DND-41 (cell line): ENCODE measurements at regions not wholly inside any gene's neighbourhood (a gene's known extent, or its start where the extent isn't known, plus 50 kb on each side); places are given as distances from the start of the nearest gene placed in this dataset.

Experiments used
- ATAC-seq: fragments of 200-7000 bp; cut with Tn5 transposase; 3 replicates; pipeline ENCODE4 v1.9.1; 2021; ENCODE audit warnings: low read depth; ENCODE audit not compliant: insufficient read depth
- DNase-seq: peaks from one replicate; pipeline ENCODE4 v3.0.0-alpha.2; 2020
- H2AFZ ChIP-seq: 2 replicates; pipeline ENCODE4 v1.6.0; 2012; ENCODE audit warnings: low read depth, low read length
- H3K27ac ChIP-seq: 2 replicates; pipeline ENCODE4 v1.5.1; 2012; ENCODE audit warnings: low read length, inconsistent platforms
- H3K27me3 ChIP-seq: fragments of 200-600 bp; sonication (generic); 2 replicates; pipeline ENCODE4 v1.6.0; 2012; ENCODE audit warnings: low read length, mild to moderate bottlenecking, inconsistent platforms; ENCODE audit not compliant: insufficient read depth, poor library complexity
- H3K36me3 ChIP-seq: 2 replicates; pipeline ENCODE4 v1.5.1; 2012; ENCODE audit warnings: low read length, inconsistent platforms; ENCODE audit not compliant: insufficient read depth
- H3K4me1 ChIP-seq: 2 replicates; pipeline ENCODE4 v1.5.1; 2012; ENCODE audit warnings: mild to moderate bottlenecking, low read length; ENCODE audit not compliant: insufficient read depth
- H3K4me2 ChIP-seq: 2 replicates; pipeline ENCODE4 v1.6.0; 2012; ENCODE audit warnings: mild to moderate bottlenecking, moderate library complexity, low read length, inconsistent platforms; ENCODE audit not compliant: insufficient read depth
- H3K4me3 ChIP-seq, 2 experiments: fragments of 200-600 bp in 1 of 2; shearing (Covaris generic) in 1 of 2; 2 replicates each; pipeline ENCODE4 v1.5.1; 2012 to 2016; ENCODE audit warnings: inconsistent platforms in 2 of 2, low read length in 2 of 2, mild to moderate bottlenecking in 2 of 2, low read depth in 1 of 2, moderate library complexity in 1 of 2
- H3K79me2 ChIP-seq: 2 replicates; pipeline ENCODE4 v1.6.0; 2012; ENCODE audit warnings: low read length, inconsistent platforms; ENCODE audit not compliant: insufficient read depth
- H3K9ac ChIP-seq: 2 replicates; pipeline ENCODE4 v1.6.0; 2012; ENCODE audit warnings: low read depth, mild to moderate bottlenecking, inconsistent platforms, low read length, moderate library complexity
- H3K9me3 ChIP-seq: 2 replicates; pipeline ENCODE4 v1.5.1; 2012; ENCODE audit warnings: low read length, moderate library complexity, mild to moderate bottlenecking, inconsistent platforms; ENCODE audit not compliant: insufficient read depth, severe bottlenecking
- H4K20me1 ChIP-seq: 2 replicates; pipeline ENCODE4 v1.6.0; 2012; ENCODE audit warnings: low read length; ENCODE audit not compliant: insufficient read depth
- EZH2 ChIP-seq: IDR thresholded peaks from 3 replicates; pipeline ENCODE4 v1.6.1; 2012; ENCODE audit warnings: borderline replicate concordance, low read depth, mild to moderate bottlenecking, moderate library complexity, low read length, inconsistent platforms; ENCODE audit not compliant: severe bottlenecking
- TF ChIP-seq, protein P1 (sequence below): IDR thresholded peaks from 2 replicates; pipeline ENCODE4 v1.5.1; 2012; ENCODE audit warnings: borderline replicate concordance, low read length, moderate library complexity, mild to moderate bottlenecking; ENCODE audit not compliant: poor library complexity, severe bottlenecking; ENCODE audit errors: extremely low read depth

DNA sequence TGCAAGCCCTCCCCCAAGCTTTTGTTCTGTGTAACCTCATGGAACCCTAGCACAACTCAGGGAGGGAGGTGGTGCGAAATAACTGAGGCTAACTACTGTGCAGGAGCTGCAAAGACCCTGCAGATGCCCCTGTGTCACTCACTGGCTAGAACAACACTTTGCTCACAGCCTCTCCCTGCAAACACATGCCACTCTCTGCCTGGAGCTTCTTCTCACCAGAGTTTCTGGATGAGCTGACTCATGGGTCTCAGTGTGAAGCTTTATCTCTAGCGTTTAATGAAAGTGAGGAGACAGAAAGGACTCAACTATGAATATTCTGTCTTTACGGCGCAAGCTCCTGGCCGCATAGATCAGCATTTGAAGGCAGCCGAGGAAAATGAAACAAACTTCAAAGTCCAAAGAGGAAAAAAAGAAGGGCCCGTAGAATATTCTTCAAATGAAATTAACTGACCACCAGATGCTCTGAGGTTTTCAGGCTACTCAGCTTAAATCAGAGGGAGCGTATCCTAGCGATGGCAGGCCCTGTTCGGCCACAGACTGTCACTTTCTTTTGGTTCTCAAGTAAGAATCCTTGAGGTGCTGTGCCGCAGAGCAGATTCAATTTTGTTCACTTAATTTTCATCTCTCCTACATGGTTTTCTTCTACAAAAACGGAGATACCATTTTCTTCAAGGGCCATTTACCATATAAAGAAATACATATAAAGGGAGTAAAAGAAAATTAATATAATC lies 77.7 kb upstream of the TAS2R1 start:
- no peaks in the 10 kb centered on the region for H3K36me3 ChIP-seq
- no peak overlapping the region for H3K4me3 ChIP-seq
- H4K20me1 ChIP-seq: no peaks in the 10 kb centered on the region
- H3K9me3 ChIP-seq: no peaks in the 10 kb centered on the region
- no peak overlapping the region for H2AFZ ChIP-seq
- no peaks in the 10 kb centered on the region for H3K27me3 ChIP-seq
- H3K27ac ChIP-seq: no peak overlapping the region
- H3K79me2 ChIP-seq: no peaks in the 10 kb centered on the region
- DNase-seq (no peak), ATAC-seq (no peak)
- H3K4me1 ChIP-seq: no peaks in the 10 kb centered on the region
- H3K4me2 ChIP-seq: no peak overlapping the region
- no peak for TF ChIP-seq EZH2
- TF ChIP-seq, protein P1, sequence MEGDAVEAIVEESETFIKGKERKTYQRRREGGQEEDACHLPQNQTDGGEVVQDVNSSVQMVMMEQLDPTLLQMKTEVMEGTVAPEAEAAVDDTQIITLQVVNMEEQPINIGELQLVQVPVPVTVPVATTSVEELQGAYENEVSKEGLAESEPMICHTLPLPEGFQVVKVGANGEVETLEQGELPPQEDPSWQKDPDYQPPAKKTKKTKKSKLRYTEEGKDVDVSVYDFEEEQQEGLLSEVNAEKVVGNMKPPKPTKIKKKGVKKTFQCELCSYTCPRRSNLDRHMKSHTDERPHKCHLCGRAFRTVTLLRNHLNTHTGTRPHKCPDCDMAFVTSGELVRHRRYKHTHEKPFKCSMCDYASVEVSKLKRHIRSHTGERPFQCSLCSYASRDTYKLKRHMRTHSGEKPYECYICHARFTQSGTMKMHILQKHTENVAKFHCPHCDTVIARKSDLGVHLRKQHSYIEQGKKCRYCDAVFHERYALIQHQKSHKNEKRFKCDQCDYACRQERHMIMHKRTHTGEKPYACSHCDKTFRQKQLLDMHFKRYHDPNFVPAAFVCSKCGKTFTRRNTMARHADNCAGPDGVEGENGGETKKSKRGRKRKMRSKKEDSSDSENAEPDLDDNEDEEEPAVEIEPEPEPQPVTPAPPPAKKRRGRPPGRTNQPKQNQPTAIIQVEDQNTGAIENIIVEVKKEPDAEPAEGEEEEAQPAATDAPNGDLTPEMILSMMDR: no peak
- H3K9ac ChIP-seq: no peak overlapping the region

DNA sequence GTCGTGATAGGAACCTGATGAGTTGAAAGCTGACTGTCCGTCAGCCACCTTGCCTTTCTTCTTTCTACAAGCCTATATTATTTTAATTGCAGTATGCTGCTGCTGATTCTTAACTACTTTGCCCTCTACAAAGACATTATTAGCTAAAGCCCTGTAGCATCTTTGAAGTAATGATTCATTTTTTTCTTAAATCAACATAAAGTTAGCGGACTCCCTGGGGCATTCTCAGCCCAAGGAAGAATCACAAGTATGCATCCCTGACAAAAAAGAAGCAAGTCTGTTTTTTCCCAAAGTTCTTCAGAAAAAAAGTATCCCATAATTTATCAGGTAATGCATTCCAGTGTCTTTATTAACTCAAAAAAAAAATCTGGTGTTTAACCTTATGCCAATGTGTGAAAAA lies 69.5 kb upstream of the TAS2R1 start:
- no peak overlapping the region for H3K27ac ChIP-seq
- H4K20me1 ChIP-seq: no peaks in the 10 kb centered on the region
- H3K4me3 ChIP-seq: no peak overlapping the region
- H3K4me2 ChIP-seq: no peak overlapping the region
- H3K9ac ChIP-seq: no peak overlapping the region
- H3K9me3 ChIP-seq: no peaks in the 10 kb centered on the region
- no peaks in the 10 kb centered on the region for H3K27me3 ChIP-seq
- ATAC-seq (no peak), DNase-seq (no peak)
- no peaks in the 10 kb centered on the region for H3K4me1 ChIP-seq
- no peak overlapping the region for H2AFZ ChIP-seq
- TF ChIP-seq, protein P1: no peak
- TF ChIP-seq EZH2: no peak
- H3K79me2 ChIP-seq: no peaks in the 10 kb centered on the region
- no peaks in the 10 kb centered on the region for H3K36me3 ChIP-seq

DNA sequence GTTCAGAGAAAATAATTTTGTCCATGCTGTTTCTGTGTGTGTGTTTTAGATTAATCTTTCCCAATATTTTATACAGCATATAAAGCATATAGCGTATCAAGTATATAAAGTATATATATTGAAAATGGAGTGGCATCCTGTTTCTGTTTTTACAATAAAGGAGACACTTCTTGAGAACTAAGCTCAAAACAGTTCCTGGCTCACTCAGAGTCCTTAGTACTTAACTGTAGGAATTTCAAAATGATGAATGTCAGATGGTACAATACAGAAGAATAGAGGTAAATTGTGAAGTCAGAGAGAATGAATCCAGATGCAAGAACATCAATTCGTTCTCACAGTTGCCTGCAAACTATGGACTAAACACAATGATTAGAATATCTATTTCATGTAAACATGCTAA lies 68.7 kb upstream of the TAS2R1 start:
- ATAC-seq: no peak

More for the DNA sequence above, 68.7 kb upstream of the TAS2R1 start:
- TF ChIP-seq, protein P1: no peak
- H3K4me3 ChIP-seq: no peak overlapping the region
- no peak overlapping the region for H3K27ac ChIP-seq
- no peaks in the 10 kb centered on the region for H3K9me3 ChIP-seq
- H3K36me3 ChIP-seq: no peaks in the 10 kb centered on the region
- no peaks in the 10 kb centered on the region for H3K79me2 ChIP-seq
- H3K4me1 ChIP-seq: no peaks in the 10 kb centered on the region
- H4K20me1 ChIP-seq: no peaks in the 10 kb centered on the region
- H2AFZ ChIP-seq: no peak overlapping the region
- H3K9ac ChIP-seq: no peak overlapping the region
- no peak overlapping the region for H3K4me2 ChIP-seq
- no peak for DNase-seq
- no peaks in the 10 kb centered on the region for H3K27me3 ChIP-seq
